ENCODE measurements at regions not wholly inside any gene's neighbourhood (a gene's known extent, or its start where the extent isn't known, plus 50 kb on each side); places are given as distances from the start of the nearest gene placed in this dataset.

GRCh38 chr10:118832241-118832651 is 77.5 kb upstream of the CACUL1 start:
- no peak for ATAC-seq
- Histone ChIP-seq H3K27ac (ENCODE audit: low read depth, low read length) (no peak overlapping the region), H3K27me3 (ENCODE audit: insufficient read depth, low read length) (no peaks in the 10 kb centered on the region), H3K4me3 (replicated peaks in 1 of 2; ENCODE audit: low read depth in 1 of 2, low read length in 2 of 2) (no peak overlapping the region), H3K4me2 (ENCODE audit: low read length) (no peak overlapping the region), H3K79me2 (ENCODE audit: insufficient read depth, low read length) (no peaks in the 10 kb centered on the region), H3K9me2 (ENCODE audit: insufficient read depth) (no peaks in the 10 kb centered on the region), H3K36me3 (ENCODE audit: control insufficient read depth in 1 of 2, insufficient read depth in 2 of 2, low read length in 2 of 2) (no peaks in the 10 kb centered on the region), H2AFZ (ENCODE audit: low read depth, low read length, poor library complexity, severe bottlenecking) (no peak overlapping the region), H3K4me1 (ENCODE audit: control insufficient read depth in 1 of 2, insufficient read depth in 2 of 2, low read length in 2 of 2) (peaks cover 21 to 27% of the 10 kb centered on the region in 2 experiments), H4K20me1 (ENCODE audit: insufficient read depth) (no peaks in the 10 kb centered on the region), H3K9ac (ENCODE audit: low read length) (no peak overlapping the region), H3K9me3 (ENCODE audit: control insufficient read depth in 1 of 2, insufficient read depth in 1 of 2, low read depth in 1 of 2, low read length in 2 of 2) (peaks cover 0 to 5% of the 10 kb centered on the region in 2 experiments; a peak in 1 of 4 replicates)
- ChIA-PET CTCF (interaction anchor here (0.7 kb wide), 1 partner anchor 613 kb away, joined by 3 read pairs; no protein-coding TSS in a partner anchor), POLR2A (no interaction called here), RAD21 (ENCODE audit: low non-redundant PET in 1 of 2, low total read pairs in 2 of 2, uncharacterized antibody in 2 of 2, unreplicated experiment in 2 of 2) (no interaction called here)
- BruUV-seq (replicated peaks): no TSS peak
- intact Hi-C loops (cut with micrococcal nuclease): no loop called here
- no peak for DNase-seq (ENCODE audit: low read depth, low spot score)
- no peak for TF ChIP-seq ATF3 (IDR thresholded peaks at IDR 0.05)
- TF ChIP-seq CEBPB (IDR thresholded peaks at IDR 0.05; ENCODE audit: low read depth): no peak
- no peak for TF ChIP-seq CBX3 (IDR thresholded peaks at IDR 0.05; ENCODE audit: low read depth)
- no peak for TF ChIP-seq JUND (IDR thresholded peaks at IDR 0.05)
- no peak for TF ChIP-seq EZH2 (IDR thresholded peaks at IDR 0.05)
- no peak for TF ChIP-seq ZBTB33 (IDR thresholded peaks at IDR 0.05; ENCODE audit: extremely low read depth, insufficient replicate concordance, low read length)
- no peak for TF ChIP-seq SP1 (IDR thresholded peaks at IDR 0.05; ENCODE audit: low read depth)
- TF ChIP-seq REST (IDR thresholded peaks at IDR 0.05; ENCODE audit: low read depth): no peak
- no peak for TF ChIP-seq POLR2A (IDR thresholded peaks at IDR 0.05; ENCODE audit: borderline replicate concordance, extremely low read depth, insufficient read depth, insufficient read length)
- no peak for TF ChIP-seq TCF7L2 (IDR thresholded peaks at IDR 0.05; ENCODE audit: borderline replicate concordance, extremely low read depth, insufficient read depth, insufficient read length)
- TF ChIP-seq RAD21 (IDR thresholded peaks at IDR 0.05; ENCODE audit: low read depth): no peak
- TF ChIP-seq POLR2AphosphoS5 (IDR thresholded peaks at IDR 0.05; ENCODE audit: low read depth, low read length): no peak
- no peak for TF ChIP-seq EZH2phosphoT487 (IDR thresholded peaks at IDR 0.05; ENCODE audit: borderline replicate concordance)
- no peak for TF ChIP-seq ZFX (IDR thresholded peaks at IDR 0.05)
- TF ChIP-seq SIN3A (IDR thresholded peaks at IDR 0.05; ENCODE audit: low read depth): no peak
- no peak for TF ChIP-seq CTCF (IDR thresholded peaks at IDR 0.05 in 2 of 3, conservative IDR thresholded peaks at IDR 0.05 in 1 of 3; ENCODE audit: borderline replicate concordance in 1 of 3, insufficient read depth in 1 of 3, low read depth in 2 of 3, low read length in 2 of 3)
- no peak for TF ChIP-seq YY1 (IDR thresholded peaks at IDR 0.05; ENCODE audit: extremely low read depth, insufficient replicate concordance, low read depth, low read length)
- no peak for TF ChIP-seq EGR1 (IDR thresholded peaks at IDR 0.05; ENCODE audit: low read depth)
- TF ChIP-seq ELF1 (IDR thresholded peaks at IDR 0.05; ENCODE audit: borderline replicate concordance, low read depth): no peak

Data from HCT116 (cell line).